Activated CD4-positive, alpha-beta T cell treated with anti-CD3 and anti-CD28 coated beads for 36 hours (primary cell): ENCODE measurements at regions not wholly inside any gene's neighbourhood (a gene's known extent, or its start where the extent isn't known, plus 50 kb on each side); places are given as distances from the start of the nearest gene placed in this dataset.
A peak's percentile ranks its signal among the peaks of the same experiment; 100 is the strongest.

ENCODE experiments used
- ATAC-seq: fragments of 200-7000 bp; cut with Tn5 transposase; one replicate; pipeline ENCODE4 v1.10.0; 2021; ENCODE audit warnings: mild to moderate bottlenecking, moderate library complexity
- CTCF ChIA-PET: fragments of 350-600 bp; sonication (Branson Sonifier 250); formaldehyde crosslinking; loops from one replicate; lab custom pipeline; 2021; ENCODE audit warnings: antibody characterized with exemption; lab: Charles Lee
- POLR2A ChIA-PET: fragments of 350-600 bp; sonication (Branson Sonifier 250); formaldehyde crosslinking; loops from one replicate; lab custom pipeline; 2021; ENCODE audit warnings: antibody characterized with exemption, inconsistent platforms; lab: Charles Lee
- DNase-seq: peaks from one replicate; pipeline ENCODE4 v3.0.0-alpha.2; 2020
- H3K27ac Mint-ChIP-seq: one replicate; pipeline ENCODE4 v1.8.0; 2021; ENCODE audit warnings: mixed read lengths
- H3K27me3 Mint-ChIP-seq: one replicate; pipeline ENCODE4 v1.8.0; 2021; ENCODE audit warnings: mixed read lengths
- H3K36me3 Mint-ChIP-seq: one replicate; pipeline ENCODE4 v1.8.0; 2021; ENCODE audit warnings: low read depth, mixed read lengths
- H3K4me1 Mint-ChIP-seq: one replicate; pipeline ENCODE4 v1.8.0; 2021; ENCODE audit warnings: mixed read lengths
- H3K4me3 Mint-ChIP-seq: one replicate; pipeline ENCODE4 v1.8.0; 2021; ENCODE audit warnings: mild to moderate bottlenecking, moderate library complexity, mixed read lengths
- H3K9me3 Mint-ChIP-seq: one replicate; pipeline ENCODE4 v1.8.0; 2021; ENCODE audit warnings: low read depth, mixed read lengths
- intact Hi-C, 2 experiments: fragments of 100-400 bp; cut with DNase I in 1 of 2; cut with micrococcal nuclease in 1 of 2; formaldehyde crosslinking; loops; one replicate each; pipeline versions ENCODE4 v1.14.2 to v1.15.1; 2022 to 2024; cut with DNase I, micrococcal nuclease

- Mint-ChIP-seq H3K27ac (no peak overlapping the region), H3K36me3 (no peaks in the 10 kb centered on the region), H3K27me3 (peaks cover 12% of the 10 kb centered on the region), H3K4me1 (no peaks in the 10 kb centered on the region), H3K4me3 (no peak overlapping the region), H3K9me3 (no peaks in the 10 kb centered on the region)
- ChIA-PET CTCF (interaction anchor here (0.8 kb wide), 1 partner anchor 270 kb away, joined by 3 read pairs; no protein-coding TSS in a partner anchor), POLR2A (no interaction called here)
- DNase-seq (no peak), ATAC-seq (no peak)
- intact Hi-C loops: no loop called here
Measured at GRCh38 chr12:107225635-107226034, 132.3 kb upstream of the CRY1 start.

- H3K4me3 Mint-ChIP-seq: no peak overlapping the region
- intact Hi-C loops: no loop called here
- no peaks in the 10 kb centered on the region for H3K36me3 Mint-ChIP-seq
- ChIA-PET CTCF (no interaction called here), POLR2A (no interaction called here)
- no peak for ATAC-seq
- H3K27ac Mint-ChIP-seq: no peak overlapping the region
- H3K9me3 Mint-ChIP-seq: no peaks in the 10 kb centered on the region
- H3K27me3 Mint-ChIP-seq: peaks cover 10% of the 10 kb centered on the region
- no peak for DNase-seq
- no peaks in the 10 kb centered on the region for H3K4me1 Mint-ChIP-seq
Measured at GRCh38 chr12:107226126-107226525, 132.8 kb upstream of the CRY1 start.

DNA sequence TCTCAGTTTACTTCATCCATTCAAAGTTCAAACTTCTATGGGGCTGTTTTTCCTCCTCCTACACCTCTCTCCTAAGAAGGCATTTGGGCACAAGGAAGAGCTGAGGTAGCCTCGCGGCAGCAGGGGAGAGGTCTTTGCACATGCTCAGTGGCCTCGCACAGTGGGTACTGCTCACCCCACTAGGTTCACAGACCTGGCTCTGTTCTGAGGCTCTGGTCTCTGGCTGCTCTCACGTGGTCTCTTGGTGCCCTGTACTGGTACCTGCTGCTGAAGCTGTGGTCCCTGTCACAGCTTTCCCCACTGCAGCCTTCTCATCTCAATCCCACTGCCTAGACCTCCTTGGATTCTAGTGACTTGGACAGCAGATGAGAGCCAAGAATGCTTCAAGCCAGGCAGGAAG lies 134.7 kb upstream of the CRY1 start:
- no peak for DNase-seq
- no peak overlapping the region for H3K4me3 Mint-ChIP-seq
- POLR2A ChIA-PET: no interaction called here
- H3K4me1 Mint-ChIP-seq: no peaks in the 10 kb centered on the region
- peaks cover 2% of the 10 kb centered on the region for H3K27me3 Mint-ChIP-seq
- no peaks in the 10 kb centered on the region for H3K9me3 Mint-ChIP-seq
- no peak for ATAC-seq
- CTCF ChIA-PET: no interaction called here
- H3K36me3 Mint-ChIP-seq: no peaks in the 10 kb centered on the region
- H3K27ac Mint-ChIP-seq: no peak overlapping the region
- intact Hi-C loops: no loop called here

DNA sequence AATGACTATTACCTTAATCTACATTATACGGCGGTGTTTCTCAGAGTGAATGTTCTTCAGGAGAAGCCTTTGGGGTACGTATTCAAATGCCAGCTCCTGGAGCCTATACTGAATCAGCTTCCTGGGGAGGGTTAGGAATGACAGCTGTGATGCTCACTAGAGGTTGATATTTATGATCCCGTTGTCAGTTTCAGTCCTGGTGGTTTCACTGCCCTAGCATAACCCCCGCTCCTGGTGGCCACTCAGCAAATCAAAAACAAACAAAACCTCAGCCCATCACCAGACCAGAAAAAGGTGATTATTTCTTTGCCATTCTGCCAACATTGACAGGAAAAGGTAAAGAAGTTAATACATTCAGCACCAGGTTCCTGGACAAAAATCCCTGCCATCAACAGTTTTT lies 136.5 kb upstream of the CRY1 start:
- ATAC-seq (no peak), DNase-seq (no peak)
- no peaks in the 10 kb centered on the region for H3K27me3 Mint-ChIP-seq
- POLR2A ChIA-PET: no interaction called here
- no peaks in the 10 kb centered on the region for H3K4me1 Mint-ChIP-seq
- H3K36me3 Mint-ChIP-seq: no peaks in the 10 kb centered on the region
- H3K4me3 Mint-ChIP-seq: no peak overlapping the region
- intact Hi-C loops: no loop called here
- CTCF ChIA-PET: interaction anchor here (1.4 kb wide), 1 partner anchor 377 kb away, joined by 4 read pairs; no protein-coding TSS in a partner anchor
- H3K27ac Mint-ChIP-seq: no peak overlapping the region
- H3K9me3 Mint-ChIP-seq: no peaks in the 10 kb centered on the region

DNA sequence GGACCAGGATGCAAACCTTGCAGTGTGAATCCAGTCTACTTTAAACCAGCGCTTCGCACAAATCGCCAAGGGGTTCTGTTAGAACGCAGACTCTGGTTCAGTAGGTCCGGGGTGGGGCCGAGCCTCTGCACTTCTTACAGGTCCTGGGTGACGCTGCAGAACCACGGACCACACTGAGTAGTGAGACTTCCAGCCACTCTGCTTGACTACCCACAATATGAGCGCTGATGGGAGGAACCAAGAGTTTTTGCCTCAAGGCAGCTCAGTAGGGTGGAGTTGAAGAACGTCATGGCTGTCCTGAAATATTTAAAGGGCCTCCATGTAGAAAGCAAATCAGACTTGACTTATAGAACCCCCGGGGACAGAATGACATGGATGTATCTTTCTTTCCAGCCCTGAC lies 138.0 kb upstream of the CRY1 start:
- H3K4me1 Mint-ChIP-seq: peaks cover 1% of the 10 kb centered on the region
- DNase-seq (no peak), ATAC-seq (no peak)
- H3K27ac Mint-ChIP-seq: no peak overlapping the region
- ChIA-PET CTCF (interaction anchor here (0.6 to 1.4 kb wide), 3 partner anchors 171 to 378 kb away, joined by 3 to 4 read pairs (median 4); no protein-coding TSS in a partner anchor), POLR2A (no interaction called here)
- intact Hi-C loops: no loop called here
- H3K9me3 Mint-ChIP-seq: no peaks in the 10 kb centered on the region
- H3K27me3 Mint-ChIP-seq: no peaks in the 10 kb centered on the region
- no peaks in the 10 kb centered on the region for H3K36me3 Mint-ChIP-seq
- no peak overlapping the region for H3K4me3 Mint-ChIP-seq

GRCh38 chr12:107233551-107233950 lies 140.2 kb upstream of the CRY1 start:
- H3K9me3 Mint-ChIP-seq: no peaks in the 10 kb centered on the region
- no peak for DNase-seq
- no peak overlapping the region for H3K27ac Mint-ChIP-seq
- H3K36me3 Mint-ChIP-seq: no peaks in the 10 kb centered on the region
- peaks cover 17% of the 10 kb centered on the region for H3K4me1 Mint-ChIP-seq
- ChIA-PET CTCF (interaction anchor here (0.9 to 1.0 kb wide), 2 partner anchors 10 to 100 kb away, joined by 3 read pairs; no protein-coding TSS in a partner anchor), POLR2A (no interaction called here)
- H3K4me3 Mint-ChIP-seq: no peak overlapping the region
- peaks cover 2% of the 10 kb centered on the region for H3K27me3 Mint-ChIP-seq
- intact Hi-C loops: no loop called here
- ATAC-seq: no peak

DNA sequence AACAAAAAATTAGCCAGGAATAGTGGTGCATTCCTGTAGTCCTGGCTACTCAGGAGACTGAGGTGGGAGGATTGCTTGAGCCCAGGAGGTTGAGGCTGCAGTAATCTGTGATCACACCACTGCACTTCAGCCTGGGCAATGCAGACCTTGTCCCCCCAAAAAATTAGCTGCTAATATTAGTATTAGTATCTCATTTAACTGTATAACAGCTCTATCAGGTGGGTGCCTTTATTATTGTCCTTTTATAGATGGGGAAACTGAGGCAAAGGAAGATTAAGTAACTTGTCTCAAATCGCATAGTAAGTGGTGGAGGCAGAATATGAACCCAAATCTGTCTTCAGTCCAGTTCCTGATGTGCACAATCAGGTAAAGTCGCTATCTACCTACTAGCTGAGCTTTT lies 142.3 kb upstream of the CRY1 start:
- ATAC-seq: no peak
- Mint-ChIP-seq H3K27me3 (peaks cover 4% of the 10 kb centered on the region), H3K4me3 (no peak overlapping the region), H3K9me3 (no peaks in the 10 kb centered on the region), H3K36me3 (no peaks in the 10 kb centered on the region), H3K4me1 (peaks cover 17% of the 10 kb centered on the region), H3K27ac (no peak overlapping the region)
- POLR2A ChIA-PET: no interaction called here
- DNase-seq: no peak
- intact Hi-C loops: no loop called here
- CTCF ChIA-PET: interaction anchor here (1.2 to 1.6 kb wide), 3 partner anchors 104 to 372 kb away, joined by 3 to 6 read pairs (median 4); no protein-coding TSS in a partner anchor

DNA sequence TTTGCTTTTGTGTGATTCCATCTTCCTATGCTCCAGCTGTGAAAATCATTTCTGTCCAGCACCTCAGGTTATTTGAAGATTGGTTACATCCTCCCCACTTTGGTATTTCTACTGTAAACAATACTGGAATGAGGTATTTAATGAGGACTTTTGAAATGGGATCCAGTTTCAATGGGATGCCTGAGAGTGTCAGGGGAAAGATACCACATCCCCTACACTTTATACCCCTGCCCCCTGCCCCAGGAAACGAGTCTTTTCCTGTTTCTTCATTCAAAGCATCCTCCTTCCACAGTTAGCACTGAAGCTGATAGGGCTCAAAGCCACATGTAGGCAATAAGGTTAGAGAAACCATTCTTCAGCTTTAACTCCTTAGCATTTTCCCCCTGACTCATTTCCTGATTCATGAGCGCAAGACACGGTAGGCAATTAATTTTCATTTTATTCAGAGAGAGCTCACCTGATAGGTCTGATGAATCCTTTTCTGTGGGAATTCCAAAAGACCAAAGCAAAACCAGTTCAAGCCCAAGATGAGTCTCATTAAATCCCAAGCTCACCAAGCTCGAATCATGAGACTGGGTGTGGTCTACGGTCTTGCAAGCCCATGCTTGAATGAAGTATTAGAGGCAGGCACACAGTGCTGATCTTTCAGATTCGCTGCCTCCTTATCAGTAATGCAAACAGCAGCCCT lies 143.6 kb upstream of the CRY1 start:
- peaks cover 17% of the 10 kb centered on the region for H3K4me1 Mint-ChIP-seq
- no peaks in the 10 kb centered on the region for H3K9me3 Mint-ChIP-seq
- H3K4me3 Mint-ChIP-seq: no peak overlapping the region
- H3K27ac Mint-ChIP-seq: no peak overlapping the region
- ChIA-PET POLR2A (no interaction called here), CTCF (interaction anchor here (0.7 to 1.6 kb wide), 3 partner anchors 17 to 371 kb away, joined by 3 to 4 read pairs (median 3); no protein-coding TSS in a partner anchor)
- no peaks in the 10 kb centered on the region for H3K36me3 Mint-ChIP-seq
- intact Hi-C loops: no loop called here
- ATAC-seq (peak; percentile 39), DNase-seq (no peak)
- peaks cover 4% of the 10 kb centered on the region for H3K27me3 Mint-ChIP-seq

GRCh38 chr12:107238296-107238695 lies 144.9 kb upstream of the CRY1 start:
- H3K4me3 Mint-ChIP-seq: no peak overlapping the region
- no peak for ATAC-seq
- POLR2A ChIA-PET: no interaction called here
- peaks cover 6% of the 10 kb centered on the region for H3K27me3 Mint-ChIP-seq
- no peaks in the 10 kb centered on the region for H3K9me3 Mint-ChIP-seq
- no peak overlapping the region for H3K27ac Mint-ChIP-seq
- CTCF ChIA-PET: no interaction called here
- H3K36me3 Mint-ChIP-seq: no peaks in the 10 kb centered on the region
- no peak for DNase-seq
- peaks cover 17% of the 10 kb centered on the region for H3K4me1 Mint-ChIP-seq
- intact Hi-C loops: no loop called here

GRCh38 chr12:107241411-107241810 lies 148.1 kb upstream of the CRY1 start:
- Mint-ChIP-seq H3K27me3 (peaks cover 9% of the 10 kb centered on the region), H3K4me1 (peaks cover 15% of the 10 kb centered on the region), H3K4me3 (no peak overlapping the region), H3K9me3 (no peaks in the 10 kb centered on the region), H3K27ac (no peak overlapping the region), H3K36me3 (no peaks in the 10 kb centered on the region)
- CTCF ChIA-PET: no interaction called here
- no peak for ATAC-seq
- intact Hi-C loops: no loop called here
- no peak for DNase-seq
- POLR2A ChIA-PET: no interaction called here

DNA sequence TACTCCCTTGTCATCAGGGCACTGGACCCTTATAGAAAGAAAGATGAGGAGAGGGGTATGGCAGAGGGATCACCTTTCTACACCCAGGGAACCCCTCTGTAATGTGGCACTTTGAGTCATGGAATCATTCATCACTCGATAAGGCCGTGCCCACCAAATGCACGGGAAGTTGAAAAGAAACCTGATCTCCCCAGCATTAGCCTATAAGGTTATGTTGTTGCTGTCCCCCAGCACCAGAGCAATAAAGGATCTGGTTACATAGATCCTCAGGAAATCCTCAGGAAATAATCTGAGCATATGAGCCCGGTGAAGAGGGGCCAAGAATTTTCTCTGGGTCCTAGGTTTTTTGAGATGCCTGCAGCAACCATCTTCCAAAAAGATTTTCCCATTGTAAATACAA lies 148.8 kb upstream of the CRY1 start:
- Mint-ChIP-seq H3K36me3 (no peaks in the 10 kb centered on the region), H3K4me3 (no peak overlapping the region), H3K27ac (no peak overlapping the region), H3K4me1 (peaks cover 7% of the 10 kb centered on the region), H3K9me3 (no peaks in the 10 kb centered on the region), H3K27me3 (peaks cover 9% of the 10 kb centered on the region)
- ChIA-PET CTCF (no interaction called here), POLR2A (no interaction called here)
- no peak for DNase-seq
- intact Hi-C loops: no loop called here
- ATAC-seq: no peak

- POLR2A ChIA-PET: no interaction called here
- H3K9me3 Mint-ChIP-seq: no peaks in the 10 kb centered on the region
- no peak overlapping the region for H3K27ac Mint-ChIP-seq
- H3K4me1 Mint-ChIP-seq: no peaks in the 10 kb centered on the region
- CTCF ChIA-PET: interaction anchor here (0.5 kb wide), 1 partner anchor 851 kb away, joined by 3 read pairs; no protein-coding TSS in a partner anchor
- intact Hi-C loops: no loop called here
- no peak for DNase-seq
- no peak overlapping the region for H3K4me3 Mint-ChIP-seq
- peaks cover 9% of the 10 kb centered on the region for H3K27me3 Mint-ChIP-seq
- ATAC-seq: no peak
- H3K36me3 Mint-ChIP-seq: no peaks in the 10 kb centered on the region
Measured at GRCh38 chr12:107243341-107243740, 150.0 kb upstream of the CRY1 start.
